Adrenal gland (tissue), 9 donors: ENCODE measurements at regions not wholly inside any gene's neighbourhood (a gene's known extent, or its start where the extent isn't known, plus 50 kb on each side); places are given as distances from the start of the nearest gene placed in this dataset.

Experiments
- DNase-seq, 7 donors: peaks; one replicate each; pipeline ENCODE4 v3.0.0-alpha.2; 2019 to 2020
- H3K27ac ChIP-seq, 5 donors: fragments of 200-600 bp; sonication (generic) in 4 of 5; 1 replicate in 3 of 5; 2 replicates in 2 of 5; pipeline versions ENCODE4 v1.5.1 to v1.8.0; 2016 to 2020; ENCODE audit warnings: mild to moderate bottlenecking in 1 of 5
- H3K27me3 ChIP-seq: fragments of 200-600 bp; 2 replicates; pipeline ENCODE4 v1.8.0; 2021
- H3K36me3 ChIP-seq, 2 donors: fragments of 200-600 bp; replicated peaks in 1 of 2; 1 replicate in 1 of 2; 2 replicates in 1 of 2; pipeline versions ENCODE4 v1.5.1 to v1.8.0; 2018 to 2022
- H3K4me1 ChIP-seq, 2 donors: fragments of 200-600 bp; replicated peaks in 1 of 2; 1 replicate in 1 of 2; 2 replicates in 1 of 2; pipeline versions ENCODE4 v1.5.1 to v1.8.0; 2018 to 2021
- H3K4me3 ChIP-seq, 4 donors: fragments of 200-600 bp; sonication (generic) in 3 of 4; one replicate each; pipeline ENCODE4 v1.5.1; 2016 to 2018
- H3K9me3 ChIP-seq, 3 donors: fragments of 200-600 bp; sonication (generic) in 1 of 3; replicated peaks in 1 of 3; 1 replicate in 2 of 3; 2 replicates in 1 of 3; pipeline versions ENCODE4 v1.5.1 to v1.8.0; 2016 to 2021
- CTCF ChIP-seq, 6 experiments: fragments of 450-650 bp in 4 of 6; fragments of 200-600 bp in 2 of 6; sonication (generic) in 1 of 6; IDR thresholded peaks; 1 replicate in 5 of 6; 2 replicates in 1 of 6; pipeline versions ENCODE4 v1.5.1 to v1.8.0; 2016 to 2021; ENCODE audit warnings: antibody characterized with exemption in 6 of 6, mild to moderate bottlenecking in 2 of 6, moderate library complexity in 1 of 6
- POLR2A ChIP-seq, 2 donors: fragments of 450-650 bp; IDR thresholded peaks; one replicate each; pipeline ENCODE4 v1.6.1; 2017; ENCODE audit warnings: antibody characterized with exemption in 2 of 2, mild to moderate bottlenecking in 2 of 2, moderate library complexity in 1 of 2
- WGBS, 4 donors: extraction: QIAGEN DNeasy Blood & Tissue Kit in 2 of 4; methylation state at CpG; one replicate each; pipeline versions ENCODE4 v1.1.5 to v1.1.7; 2013 to 2017; 5-methylcytosine and 5-hydroxymethylcytosine counted together
- intact Hi-C, 2 donors: fragments of 100-400 bp; cut with DNase I; formaldehyde crosslinking; loops; one replicate each; pipeline versions ENCODE4 v1.14.1 to v1.15.0; 2022 to 2023
- donor health status: healthy with polysubstance abuse.
- donor health status: Bipolar disorder and iron deficiency.
- donor health status: DM: yes; HTN: yes; CAD: no.
- donor health status: DM: no; HTN: no; CAD: no.
- donor health status: DM: no; HTN: no; CAD: no.

DNA sequence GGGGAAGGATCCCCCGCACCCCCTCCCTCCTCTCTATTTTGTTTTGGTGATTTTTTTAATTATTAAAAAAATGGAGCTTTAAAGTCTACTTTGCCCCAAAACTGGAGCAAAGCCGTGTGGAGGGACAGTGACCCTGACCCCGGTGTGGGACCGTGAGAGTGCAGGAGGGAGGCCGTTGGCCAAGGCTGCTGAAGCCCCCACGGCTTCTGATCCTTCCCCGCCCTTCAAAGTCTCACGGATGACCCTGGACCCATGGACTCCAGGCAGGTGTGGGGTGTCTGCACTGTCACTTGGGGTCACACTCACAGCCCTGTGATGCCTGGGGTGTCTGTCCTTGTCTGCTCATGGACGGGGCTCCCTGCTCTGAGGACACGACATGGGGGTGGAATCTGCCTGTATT, 133.3 kb downstream of the CPZ start:
- H3K36me3 ChIP-seq: no peaks in the 10 kb centered on the region
- no peak overlapping the region for H3K27ac ChIP-seq
- H3K27me3 ChIP-seq: no peaks in the 10 kb centered on the region
- intact Hi-C loops: no loop called here
- DNase-seq: peak in 3 of 7 donors; percentile 2 to 4 (median 4)
- H3K4me1 ChIP-seq: no peaks in the 10 kb centered on the region
- TF ChIP-seq POLR2A (IDR thresholded peaks at IDR 0.05) (no peak), CTCF (IDR thresholded peaks at IDR 0.05) (no peak)
- H3K4me3 ChIP-seq: no peak overlapping the region
- H3K9me3 ChIP-seq: no peaks in the 10 kb centered on the region
- 42 to 65% (median 50%) methylated on average over 5 to 10 of the region's 10 CpGs for WGBS, 4 donors

DNA sequence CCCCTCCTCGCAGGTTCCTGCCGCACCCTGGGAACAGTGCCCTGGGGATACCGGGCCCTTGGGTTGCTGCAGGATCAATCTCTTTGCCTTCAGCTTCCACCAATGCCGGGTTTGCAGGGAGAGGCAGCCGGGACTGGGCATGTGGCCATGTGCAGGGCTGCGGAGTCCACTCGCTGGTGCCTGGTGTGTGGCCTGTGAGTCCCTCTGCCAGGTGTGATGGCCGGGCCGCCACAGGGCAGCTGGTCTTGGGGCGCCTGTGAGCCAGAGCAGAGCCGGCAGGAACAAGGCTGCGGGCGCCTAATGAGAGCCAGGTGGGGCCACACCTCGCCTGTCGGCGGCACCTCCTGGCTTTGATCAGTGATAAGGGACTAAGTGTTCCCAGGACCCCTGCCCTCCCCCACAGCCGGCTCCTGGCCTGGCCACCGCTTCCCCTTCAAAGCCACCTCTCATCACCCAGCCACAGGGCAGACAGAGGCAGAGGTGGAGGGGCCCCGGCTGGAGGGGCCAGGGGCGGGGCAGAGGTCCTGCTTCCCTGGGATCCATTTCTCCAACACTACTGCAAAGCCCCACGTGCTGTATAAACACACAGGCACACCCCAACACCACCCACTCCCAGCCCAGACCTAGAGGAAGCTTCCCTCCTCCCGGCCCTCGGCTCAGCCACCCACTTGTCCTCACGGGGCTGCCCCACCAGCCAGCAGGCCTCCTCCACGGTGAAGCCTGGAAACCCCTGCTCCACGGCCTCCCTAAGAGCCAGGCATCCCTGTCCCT, 132.7 kb downstream of the CPZ start:
- no peaks in the 10 kb centered on the region for H3K9me3 ChIP-seq
- peak in 4 of 7 donors; percentile 3 to 9 (median 6) for DNase-seq
- 28 to 52% (median 33%) methylated on average over 7 to 26 of the region's 26 CpGs for WGBS, 4 donors
- no peaks in the 10 kb centered on the region for H3K36me3 ChIP-seq
- no peak for TF ChIP-seq POLR2A (IDR thresholded peaks at IDR 0.05)
- TF ChIP-seq CTCF (IDR thresholded peaks at IDR 0.05): no peak
- H3K27ac ChIP-seq: no peak overlapping the region
- no peaks in the 10 kb centered on the region for H3K27me3 ChIP-seq
- intact Hi-C loops: no loop called here
- no peaks in the 10 kb centered on the region for H3K4me1 ChIP-seq
- no peak overlapping the region for H3K4me3 ChIP-seq

DNA sequence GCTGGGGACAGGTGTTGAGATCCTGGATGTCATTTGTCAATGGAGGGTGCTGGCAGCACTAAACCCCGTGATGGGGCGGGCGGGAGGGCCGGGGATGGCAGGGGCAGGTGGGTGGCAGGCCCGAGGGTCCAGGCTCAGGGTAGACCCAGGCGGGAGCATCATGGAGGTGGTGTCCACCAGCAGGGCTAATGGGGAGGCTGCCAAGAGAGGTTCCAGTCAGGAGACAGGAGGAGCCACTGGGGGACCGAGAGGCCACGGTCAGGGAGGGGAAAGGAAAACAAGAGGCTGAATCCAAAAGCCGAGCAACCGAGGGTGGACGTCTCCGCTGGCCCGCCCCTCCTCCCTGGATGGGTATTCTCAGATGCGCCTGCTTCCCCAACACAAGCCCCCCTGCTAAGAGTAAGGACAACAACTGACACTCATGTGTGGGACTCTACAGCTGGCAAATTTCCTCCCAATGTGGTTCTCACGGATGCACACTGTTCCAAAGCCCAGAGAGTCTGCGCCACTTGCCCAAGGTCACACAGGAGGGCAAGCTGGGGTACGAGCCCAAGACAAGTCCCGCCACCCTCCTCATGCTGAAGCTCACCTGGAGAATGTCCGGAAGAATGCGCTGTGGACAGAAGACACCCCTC, 132.0 kb downstream of the CPZ start:
- Histone ChIP-seq H3K4me3 (no peak overlapping the region), H3K27ac (no peak overlapping the region), H3K4me1 (no peaks in the 10 kb centered on the region), H3K36me3 (no peaks in the 10 kb centered on the region), H3K9me3 (no peaks in the 10 kb centered on the region), H3K27me3 (no peaks in the 10 kb centered on the region)
- intact Hi-C loops: no loop called here
- peak in 3 of 7 donors; percentile 2 to 6 (median 5) for DNase-seq
- no peak for TF ChIP-seq POLR2A (IDR thresholded peaks at IDR 0.05)
- TF ChIP-seq CTCF (IDR thresholded peaks at IDR 0.05): no peak
- 49 to 61% (median 55%) methylated on average over 17 to 20 of the region's 20 CpGs for WGBS, 4 donors

DNA sequence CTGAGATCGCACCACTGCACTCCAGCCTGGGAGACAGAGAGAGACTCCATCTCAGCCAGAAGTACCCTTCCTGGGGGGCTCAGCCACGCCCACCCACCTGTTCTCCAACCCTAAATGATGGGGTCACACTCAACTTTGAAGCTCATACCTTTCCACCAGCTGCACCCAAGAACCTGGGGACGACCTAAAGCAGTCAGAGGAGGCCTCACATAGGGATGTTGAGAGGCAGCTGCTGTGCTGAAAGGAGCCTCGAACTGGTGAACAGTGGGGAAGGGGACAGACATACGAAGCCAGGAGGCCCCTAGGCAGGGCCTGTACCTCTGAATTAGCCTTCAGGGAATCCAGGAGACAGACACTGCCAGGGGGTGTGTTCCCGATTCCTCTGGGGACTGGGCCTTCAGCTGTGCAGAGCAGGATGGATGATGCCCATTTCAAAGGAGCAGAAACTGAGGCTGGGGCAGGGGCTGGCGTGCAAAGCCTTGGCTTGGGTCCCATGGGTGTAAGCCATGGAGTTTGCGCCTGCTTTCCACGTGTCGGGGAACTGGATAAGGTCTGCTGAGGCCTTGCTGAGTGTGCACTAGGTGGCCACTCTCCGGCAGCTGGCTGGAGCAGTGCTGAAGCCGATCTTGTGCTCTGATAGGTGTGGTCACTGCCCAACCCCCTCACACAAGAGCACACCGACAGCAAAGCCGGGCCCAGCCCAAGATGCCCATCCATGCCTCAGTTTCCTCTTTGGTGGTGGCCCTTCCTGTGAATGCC, 130.8 kb downstream of the CPZ start:
- TF ChIP-seq POLR2A (IDR thresholded peaks at IDR 0.05) (no peak), CTCF (IDR thresholded peaks at IDR 0.05) (no peak)
- WGBS, 4 donors: 67 to 69% (median 67%) methylated on average over 11 to 14 of the region's 14 CpGs
- peak in 2 of 7 donors; percentile 2 for DNase-seq
- no peaks in the 10 kb centered on the region for H3K9me3 ChIP-seq
- H3K4me3 ChIP-seq: no peak overlapping the region
- H3K4me1 ChIP-seq: no peaks in the 10 kb centered on the region
- H3K36me3 ChIP-seq: no peaks in the 10 kb centered on the region
- H3K27me3 ChIP-seq: no peaks in the 10 kb centered on the region
- H3K27ac ChIP-seq: no peak overlapping the region
- intact Hi-C loops: no loop called here
